ENCODE measurements at regions not wholly inside any gene's neighbourhood (a gene's known extent, or its start where the extent isn't known, plus 50 kb on each side); places are given as distances from the start of the nearest gene placed in this dataset.
"Not testable (repeated sequence)": the region's sequence is repeated elsewhere in the genome, so short reads cannot be mapped to it uniquely, and the experiment has no call there.

DNA sequence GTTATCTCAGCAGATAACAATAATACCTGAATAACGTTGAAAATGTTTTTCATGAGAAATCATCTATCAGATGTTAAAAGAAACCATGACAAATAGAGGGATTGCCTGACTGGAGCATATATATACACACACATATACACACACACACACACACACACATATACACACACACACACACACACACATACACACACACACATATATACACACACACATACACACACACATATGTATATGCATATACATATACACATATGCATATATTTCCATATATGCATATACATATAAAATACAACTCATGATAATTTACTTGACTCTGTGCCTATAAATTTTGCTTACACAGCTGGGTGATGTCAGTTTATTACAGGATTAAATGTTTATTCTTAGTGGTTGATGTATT, 847.3 kb upstream of the ADAMTS5 start:
- no peak for DNase-seq (ENCODE audit: low spot score)

DNA sequence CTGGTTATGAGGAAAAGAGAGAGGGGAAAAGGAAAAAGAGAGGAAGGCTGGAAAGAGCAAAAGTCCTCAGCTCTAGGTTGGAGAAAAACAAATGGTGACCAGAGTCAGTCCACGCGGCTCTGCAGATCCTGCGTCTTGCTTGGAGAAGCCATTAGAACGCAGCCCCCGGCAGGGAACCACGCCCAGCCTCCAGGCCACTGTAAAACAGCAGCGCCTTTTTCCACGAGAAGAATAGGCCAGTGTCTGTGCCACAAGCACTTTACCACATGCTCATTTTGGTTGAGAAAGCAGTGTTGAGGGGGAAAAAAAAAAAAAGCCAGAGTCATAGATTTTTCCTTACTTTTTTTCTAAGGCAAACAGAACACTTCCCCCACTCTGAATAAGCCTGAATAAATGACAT, 846.9 kb upstream of the ADAMTS5 start:
- no peak for DNase-seq (ENCODE audit: low spot score)

DNA sequence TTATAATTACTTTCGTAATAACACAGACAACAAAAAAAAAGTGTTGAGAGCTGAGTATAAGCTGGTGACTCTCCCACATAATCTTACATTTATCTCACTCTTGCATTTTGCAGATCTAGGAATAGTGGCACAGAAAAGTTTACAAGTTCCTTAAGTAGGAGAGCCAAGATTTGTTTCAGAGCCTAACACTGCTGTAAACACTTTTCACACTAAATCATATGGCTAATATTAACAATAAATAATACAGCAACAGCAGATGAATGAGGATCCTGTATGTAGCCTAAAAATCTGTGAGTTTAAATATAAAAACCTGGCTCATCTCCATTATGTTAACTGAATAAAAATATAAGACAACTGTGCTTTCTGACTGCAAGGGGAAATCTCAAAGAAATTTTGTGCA, 846.5 kb upstream of the ADAMTS5 start:
- no peak for DNase-seq (ENCODE audit: low spot score)

DNA sequence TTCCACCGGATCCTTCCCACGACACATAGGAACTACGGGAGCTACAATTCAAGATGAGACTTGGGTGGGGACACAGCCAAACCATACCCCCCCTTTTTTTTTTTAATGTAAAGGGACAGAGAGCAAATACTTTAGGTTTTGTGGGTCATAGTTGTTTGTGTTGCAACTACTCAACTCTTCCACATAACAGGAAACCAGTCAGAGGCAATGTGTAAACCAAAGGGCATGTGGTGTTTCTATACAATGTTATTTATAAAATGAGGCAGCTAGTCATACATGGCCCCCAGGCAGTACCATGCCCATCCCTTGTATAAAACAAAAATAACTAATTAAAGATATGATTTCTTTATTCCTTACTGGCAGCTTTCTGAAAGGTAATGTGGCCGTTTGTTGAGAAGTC, 845.4 kb upstream of the ADAMTS5 start:
- no peak for DNase-seq (ENCODE audit: low spot score)

DNA sequence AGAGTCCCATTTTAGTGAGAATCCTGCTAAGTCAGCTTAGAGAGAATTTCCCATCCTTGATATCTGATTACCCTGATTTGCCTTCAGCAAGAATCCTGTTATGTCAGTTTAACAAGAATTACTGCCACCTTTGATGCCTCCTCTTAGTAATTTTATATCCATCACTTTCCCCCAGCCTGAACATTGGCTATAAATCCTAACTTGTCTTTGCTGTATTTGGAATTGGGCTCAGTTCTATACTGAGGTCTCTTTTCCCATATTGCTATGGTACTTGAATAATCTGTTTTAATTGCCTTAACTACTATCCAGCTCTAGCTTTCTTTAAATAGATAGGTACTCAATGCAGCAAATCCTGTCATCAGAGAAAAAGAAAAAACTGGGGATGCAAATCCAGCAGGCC, 842.0 kb upstream of the ADAMTS5 start:
- no peak for DNase-seq (ENCODE audit: low spot score)

DNA sequence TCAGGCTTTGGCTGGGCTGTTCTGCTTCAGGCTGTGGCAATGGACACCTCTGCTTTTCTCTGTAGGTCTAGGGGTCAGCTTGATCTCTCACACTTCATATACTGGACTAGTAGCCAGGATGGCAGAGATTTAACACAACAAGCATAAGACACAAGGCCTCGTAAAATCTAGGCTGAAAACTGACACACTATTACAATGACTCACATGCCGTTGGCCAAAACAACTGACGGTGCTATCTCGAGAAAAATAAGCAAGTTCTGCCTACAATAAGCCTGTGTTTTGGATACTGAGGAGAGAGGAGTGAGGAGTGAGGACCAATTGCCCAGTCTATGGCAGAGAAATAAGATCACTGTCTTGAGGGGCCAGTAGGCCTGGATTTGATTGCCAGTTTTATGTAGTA, 840.7 kb upstream of the ADAMTS5 start:
- DNase-seq (ENCODE audit: low spot score): no peak

DNA sequence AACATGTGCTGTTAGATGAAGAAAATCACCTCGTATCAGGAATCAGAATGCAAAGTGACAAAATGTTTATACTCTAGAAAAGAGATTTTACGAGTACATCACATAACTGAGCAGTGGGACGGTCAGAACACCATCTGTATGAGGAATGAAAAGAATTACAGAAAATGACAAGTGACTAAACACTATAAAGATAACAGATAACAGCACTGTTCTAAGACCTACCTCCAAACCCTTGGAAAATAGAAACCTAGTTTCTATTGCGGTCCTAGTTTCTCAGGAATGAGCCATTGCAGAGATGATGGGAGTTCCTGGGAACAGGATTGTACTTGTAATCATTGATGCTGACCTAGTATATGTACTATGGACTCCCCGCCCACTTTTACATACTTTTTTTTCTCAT, 839.4 kb upstream of the ADAMTS5 start:
- no peak for DNase-seq (ENCODE audit: low spot score)

DNA sequence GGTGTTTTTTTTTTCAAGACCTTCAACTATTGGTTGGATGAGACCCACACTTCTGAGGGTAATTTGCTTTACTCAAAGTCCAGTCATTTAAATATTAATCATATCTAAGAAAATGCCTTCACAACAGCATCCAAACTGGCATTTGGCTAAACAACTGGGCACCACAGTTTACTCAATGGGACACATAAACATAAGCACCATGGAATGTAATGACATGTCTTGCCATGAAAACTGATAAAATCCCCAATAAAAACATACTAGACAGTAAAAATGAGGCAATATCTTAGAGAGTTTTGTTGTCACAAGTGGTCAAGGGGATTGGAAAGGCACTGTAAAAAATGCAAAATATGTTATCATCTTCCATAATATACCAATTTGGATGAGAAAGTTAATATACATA, 838.8 kb upstream of the ADAMTS5 start:
- no peak for DNase-seq (ENCODE audit: low spot score)

DNA sequence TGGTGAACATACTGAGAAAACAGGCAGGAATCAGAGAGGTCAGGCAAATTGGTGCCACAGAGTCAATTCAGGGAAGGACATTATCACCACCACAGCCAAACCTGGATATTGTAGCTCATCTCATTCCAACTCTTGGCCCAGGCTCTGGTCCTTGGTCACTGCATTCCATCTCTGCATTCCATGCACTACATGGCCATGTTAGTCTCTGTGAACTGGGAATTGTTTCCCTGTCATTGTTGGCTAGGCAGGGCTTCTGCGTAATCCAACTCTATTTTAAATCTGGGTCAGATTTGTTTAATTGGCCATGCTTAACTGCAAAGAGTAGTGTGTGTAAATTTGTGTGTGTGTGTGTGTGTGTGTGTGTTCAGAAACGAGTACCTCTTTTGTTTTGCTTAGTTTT, 837.6 kb upstream of the ADAMTS5 start:
- DNase-seq (ENCODE audit: low spot score): no peak

DNA sequence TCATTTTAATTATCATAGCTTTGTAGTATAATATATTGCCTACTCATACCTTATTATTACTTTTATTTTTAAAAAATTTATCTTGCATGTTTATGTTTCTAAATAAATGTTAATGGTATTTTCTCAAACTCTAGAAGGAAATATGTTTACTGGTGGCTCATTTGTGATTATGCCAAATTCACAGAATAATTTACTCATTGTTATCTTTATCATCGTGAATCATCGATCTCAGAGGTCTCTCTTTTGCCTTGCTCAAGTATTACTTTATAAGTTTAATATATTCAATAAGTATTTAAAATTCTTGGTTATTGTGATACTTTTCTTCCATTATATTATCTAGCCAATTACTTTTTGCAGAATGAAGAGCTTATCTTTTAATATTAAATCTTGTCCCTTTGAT, 836.7 kb upstream of the ADAMTS5 start:
- DNase-seq (ENCODE audit: low spot score): no peak

DNA sequence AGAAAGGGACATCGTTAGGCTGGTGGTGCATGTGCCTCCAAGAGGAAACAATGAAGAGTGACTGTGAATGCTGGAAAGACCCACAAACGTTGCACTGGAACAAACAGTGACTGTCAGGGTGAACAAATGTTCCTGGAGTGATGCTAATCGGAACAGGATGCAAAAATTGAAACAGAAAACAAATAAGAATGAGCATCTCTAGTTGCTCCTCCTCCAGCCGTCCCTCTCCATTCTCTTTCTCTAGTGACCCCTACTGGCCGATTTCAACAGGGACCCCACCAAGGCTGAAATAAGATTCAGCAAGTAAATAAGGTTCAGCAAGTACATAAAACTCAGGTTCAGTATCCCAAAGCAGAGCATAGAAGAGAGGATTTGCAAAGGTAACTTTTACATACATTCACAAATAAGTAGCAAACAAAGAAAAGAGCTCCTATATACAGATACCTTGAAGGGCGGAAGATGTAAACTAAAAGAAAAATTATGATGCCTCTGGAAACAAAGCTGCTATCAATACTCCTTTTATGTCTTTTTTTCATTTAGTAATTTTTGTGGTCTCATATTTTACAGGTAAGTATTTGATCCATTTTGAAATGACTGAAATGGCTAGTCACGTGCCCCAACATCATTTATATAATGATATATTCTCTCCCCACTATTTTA, 836.1 kb upstream of the ADAMTS5 start:
- DNase-seq (ENCODE audit: low spot score): peak; percentile 56

DNA sequence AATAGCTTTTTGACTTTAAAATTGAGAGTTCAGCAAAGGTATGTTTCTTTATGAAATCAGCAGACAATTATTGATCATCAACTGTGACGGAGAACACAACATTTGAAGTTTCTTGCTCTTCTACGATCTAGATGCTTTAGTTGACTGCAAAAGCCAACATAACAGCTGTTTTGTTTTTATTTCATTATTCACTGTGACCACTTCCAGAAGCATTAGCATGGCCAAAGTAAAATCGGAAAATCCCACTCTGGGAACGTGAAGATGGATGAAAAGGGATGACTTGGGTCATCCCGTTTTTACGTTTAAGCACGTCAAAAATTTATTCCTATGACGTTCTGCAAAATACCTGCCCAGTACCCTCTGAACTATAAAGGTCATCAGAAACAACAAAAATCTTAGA, 833.0 kb upstream of the ADAMTS5 start:
- no peak for DNase-seq (ENCODE audit: low spot score)

DNA sequence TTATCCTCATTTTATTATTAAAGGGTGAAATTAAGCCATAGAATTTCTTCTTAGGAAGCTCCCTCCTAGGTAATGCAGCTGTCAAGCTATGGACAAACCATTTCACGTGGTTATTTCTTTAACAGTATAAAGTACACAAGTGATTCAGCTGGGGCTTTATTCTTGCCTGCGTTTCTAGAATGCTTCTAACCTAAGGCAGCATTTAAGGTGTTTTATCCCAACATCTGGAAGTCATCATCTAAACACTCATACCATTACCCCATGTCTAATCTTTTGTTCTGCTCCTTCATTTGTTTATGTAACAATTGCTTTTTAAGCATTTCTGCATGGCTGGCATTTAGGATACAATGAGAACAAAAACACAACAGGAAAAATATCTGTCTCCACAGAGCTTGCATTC, 829.2 kb upstream of the ADAMTS5 start:
- no peak for DNase-seq (ENCODE audit: low spot score)

DNA sequence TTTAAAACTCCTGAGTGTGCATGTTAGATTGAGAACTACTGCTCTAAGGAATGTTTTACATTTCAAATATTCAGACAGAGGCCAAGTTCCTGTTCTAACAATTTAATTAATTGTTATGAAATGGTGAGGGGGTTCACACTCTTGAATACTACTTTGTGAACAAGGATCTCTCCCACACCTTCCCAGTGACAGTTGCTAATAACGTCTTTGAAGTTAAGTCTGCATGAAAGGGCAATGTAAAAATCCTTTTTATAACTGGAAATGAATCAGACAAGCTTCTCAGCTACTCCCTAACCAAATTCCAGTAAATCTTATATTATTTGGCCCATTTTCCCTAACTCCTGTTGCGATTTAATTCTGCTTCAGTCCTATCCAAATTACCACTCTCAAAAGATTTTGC, 828.5 kb upstream of the ADAMTS5 start:
- no peak for DNase-seq (ENCODE audit: low spot score)

DNA sequence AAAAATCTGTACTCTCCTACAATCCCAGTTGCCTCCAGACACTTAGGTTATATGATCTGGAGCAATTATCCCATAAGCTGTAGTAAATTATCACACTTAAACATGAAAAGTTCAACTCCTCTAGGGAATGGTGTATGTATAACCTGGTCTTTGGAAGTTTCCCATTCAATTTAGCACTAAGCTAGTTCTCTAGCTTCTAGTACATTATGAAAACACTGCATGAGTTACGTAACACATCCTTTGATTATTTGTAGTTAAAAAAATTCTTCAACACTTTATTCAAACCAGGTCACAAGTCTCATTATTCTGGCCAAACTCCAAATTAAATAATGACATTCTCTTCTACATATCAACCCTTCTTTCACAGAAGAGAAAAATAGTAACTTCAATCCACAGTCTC, 827.0 kb upstream of the ADAMTS5 start:
- DNase-seq (ENCODE audit: low spot score): no peak

DNA sequence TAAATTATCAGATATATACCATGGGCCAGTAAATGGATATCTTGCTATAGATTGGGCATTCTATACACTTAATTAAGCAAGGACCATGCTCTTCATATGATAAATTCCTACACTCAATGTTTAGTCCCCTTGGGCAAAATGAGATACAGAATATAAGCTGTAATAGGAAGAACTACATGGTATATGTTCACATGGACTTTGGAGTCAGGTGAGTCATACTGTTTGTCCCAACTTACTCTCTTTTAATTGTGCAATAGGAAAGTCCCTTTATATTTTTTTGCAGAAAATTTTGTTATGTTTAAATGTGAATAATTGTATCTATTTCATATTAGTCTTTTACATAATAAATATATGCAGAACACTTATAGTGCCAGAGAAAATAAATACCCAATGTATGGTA, 820.2 kb upstream of the ADAMTS5 start:
- DNase-seq (ENCODE audit: low spot score): no peak

DNA sequence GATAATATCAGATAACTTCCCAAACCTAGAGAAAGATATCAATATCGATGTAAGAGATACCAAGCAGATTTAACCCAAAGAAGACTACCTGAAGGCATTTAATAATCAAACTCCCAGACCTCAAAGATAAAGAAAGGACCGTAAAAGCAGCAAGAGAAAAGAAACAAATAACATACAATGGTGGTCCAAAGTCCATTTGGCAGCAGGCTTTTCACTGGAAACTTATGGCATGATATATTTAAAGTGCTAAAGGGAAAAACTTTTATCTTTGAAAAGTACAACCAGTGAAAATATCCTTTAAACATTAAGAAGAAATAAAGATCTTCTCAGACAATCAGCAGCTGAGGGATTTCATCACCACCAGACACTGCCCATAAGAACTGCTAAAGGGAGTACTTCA, 812.7 kb upstream of the ADAMTS5 start:
- DNase-seq (ENCODE audit: low spot score): no peak

DNA sequence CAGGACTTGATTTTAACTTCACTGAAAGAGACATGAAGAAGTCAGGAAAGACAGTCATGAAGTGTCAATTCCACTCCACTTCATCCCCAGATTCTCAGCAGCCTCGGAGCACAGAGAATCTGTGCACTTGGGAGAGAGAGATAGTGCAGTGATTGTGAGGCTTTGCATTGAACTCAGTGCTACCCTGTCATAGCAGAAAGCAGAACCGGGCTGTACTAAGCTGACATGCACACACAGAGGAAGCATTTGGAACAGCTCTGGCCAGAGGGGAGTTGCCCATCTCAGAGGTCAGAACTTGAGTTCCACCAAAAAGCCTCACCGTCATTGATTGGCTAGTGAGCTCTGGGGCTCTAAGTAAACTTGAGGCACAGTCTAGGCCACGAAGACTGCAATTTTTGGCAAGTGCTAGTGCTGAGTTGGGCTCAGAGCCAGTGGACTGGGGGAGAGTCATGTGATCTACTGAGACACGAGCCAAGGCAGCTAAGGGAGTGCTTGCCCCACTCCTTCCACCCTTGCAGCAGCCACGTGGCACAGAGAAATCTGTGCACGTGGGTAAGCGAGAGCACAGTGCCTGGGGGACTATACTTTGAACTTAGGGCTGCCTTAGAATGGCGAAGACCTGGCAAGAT, 810.2 kb upstream of the ADAMTS5 start:
- peak; percentile 12 for DNase-seq (ENCODE audit: low spot score)

DNA sequence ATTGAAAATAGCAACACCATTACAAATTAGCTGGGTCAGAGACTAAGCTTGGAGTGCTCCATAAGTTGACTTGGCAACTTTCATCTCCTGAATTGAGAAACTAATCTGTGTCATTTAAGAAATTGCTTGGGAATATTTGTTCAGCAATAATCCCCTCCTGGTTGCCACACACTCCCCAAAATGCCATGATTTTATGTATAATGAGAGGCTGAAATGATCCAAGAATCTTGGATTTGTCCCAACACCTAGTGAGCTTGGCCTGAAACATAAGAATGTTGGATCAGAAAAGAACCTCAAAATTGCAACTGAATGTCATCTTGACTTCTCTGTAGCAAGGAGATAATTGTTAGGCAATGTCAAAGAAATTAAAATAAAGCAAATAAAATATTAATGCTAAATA, 805.9 kb upstream of the ADAMTS5 start:
- no peak for DNase-seq (ENCODE audit: low spot score)

DNA sequence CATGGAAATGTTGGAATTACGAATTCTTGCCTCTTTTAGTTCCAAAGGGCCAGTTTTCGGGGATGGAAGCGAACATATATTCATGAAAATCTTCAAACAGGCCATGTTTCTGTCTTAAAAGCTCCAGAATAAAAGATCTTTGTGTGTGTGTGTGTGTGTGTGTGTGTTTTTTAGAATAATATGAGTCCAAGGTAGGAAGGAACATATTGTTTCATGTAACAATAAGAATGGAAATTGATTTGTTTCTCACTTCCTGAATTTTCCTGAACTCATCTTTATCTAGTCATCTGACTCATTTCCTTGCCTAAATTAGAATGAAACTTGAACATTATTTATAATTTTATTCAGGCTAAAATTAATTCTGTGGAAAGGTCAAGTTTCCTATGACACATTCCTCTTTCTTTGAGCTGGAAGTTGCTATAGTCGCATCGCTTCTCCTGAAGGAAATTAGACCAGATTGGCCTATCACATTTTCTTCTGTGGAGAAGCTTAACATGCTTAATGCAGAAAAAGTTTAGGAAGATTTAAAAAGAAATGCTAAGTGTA, 805.1 kb upstream of the ADAMTS5 start:
- no peak for DNase-seq (ENCODE audit: low spot score)

DNA sequence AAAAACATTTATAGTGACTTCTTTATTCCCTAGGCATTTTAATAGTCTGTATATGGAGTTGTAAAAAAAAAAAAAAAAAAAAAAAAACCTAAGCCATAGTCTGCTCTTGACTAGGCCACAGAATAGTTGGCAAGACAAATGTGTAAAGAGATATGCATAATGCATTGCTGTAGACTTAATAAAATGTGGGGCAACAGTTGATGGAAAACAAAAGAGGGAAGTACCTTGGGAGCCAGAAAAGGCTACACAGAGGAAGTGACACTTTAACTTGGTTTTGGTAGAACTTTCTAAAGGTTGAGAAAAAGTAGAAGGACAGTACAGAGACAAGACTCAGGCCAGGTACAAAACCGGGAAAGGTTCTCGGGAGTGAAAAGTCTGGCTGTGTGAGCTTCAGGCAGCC, 802.9 kb upstream of the ADAMTS5 start:
- no peak for DNase-seq (ENCODE audit: low spot score)

DNA sequence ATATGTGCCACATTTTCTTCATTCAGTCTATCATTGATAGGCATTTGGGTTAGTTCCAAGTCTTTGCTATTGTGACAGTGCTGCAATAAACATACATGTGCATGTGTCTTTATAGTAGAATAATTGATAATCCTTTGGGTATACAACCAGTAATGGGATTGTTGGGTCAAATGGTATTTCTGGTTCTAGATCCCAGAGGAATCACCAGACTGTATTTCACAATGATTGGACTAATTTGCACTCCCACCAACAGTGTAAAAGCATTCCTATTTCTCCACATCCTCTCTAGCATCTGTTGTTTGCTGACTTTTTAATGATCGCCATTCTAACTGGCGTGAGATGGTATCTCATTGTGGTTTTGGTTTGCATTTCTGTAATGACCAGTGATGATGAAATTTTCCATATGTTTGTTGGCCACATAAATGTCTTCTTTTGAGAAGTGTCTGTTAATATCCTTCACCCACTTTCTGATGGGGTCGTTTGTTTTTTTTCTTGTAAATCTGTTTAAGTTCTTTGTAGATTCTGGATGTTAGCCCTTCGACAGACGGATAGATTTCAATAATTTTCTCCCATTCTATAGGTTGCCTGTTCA, 801.3 kb upstream of the ADAMTS5 start:
- not testable (repeated sequence) for DNase-seq (ENCODE audit: low spot score)

DNA sequence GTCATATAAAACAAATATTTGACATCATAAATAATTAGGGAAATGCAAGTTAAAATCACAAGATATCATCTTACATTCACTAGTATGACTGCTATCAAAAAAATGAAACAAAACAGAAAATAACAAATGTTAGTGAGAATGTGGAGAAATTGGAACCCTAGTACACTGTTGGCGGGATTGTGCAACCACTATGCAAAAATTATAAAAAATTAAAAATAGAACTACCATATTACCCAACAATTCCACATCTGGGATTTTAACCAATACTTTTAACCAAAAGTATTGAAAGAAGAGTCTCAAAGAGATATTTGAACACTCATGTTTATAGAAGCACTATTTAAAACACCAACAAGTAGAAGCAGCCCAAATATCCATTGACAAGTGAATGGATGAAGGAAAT, 797.2 kb upstream of the ADAMTS5 start:
- no peak for DNase-seq (ENCODE audit: low spot score)

DNA sequence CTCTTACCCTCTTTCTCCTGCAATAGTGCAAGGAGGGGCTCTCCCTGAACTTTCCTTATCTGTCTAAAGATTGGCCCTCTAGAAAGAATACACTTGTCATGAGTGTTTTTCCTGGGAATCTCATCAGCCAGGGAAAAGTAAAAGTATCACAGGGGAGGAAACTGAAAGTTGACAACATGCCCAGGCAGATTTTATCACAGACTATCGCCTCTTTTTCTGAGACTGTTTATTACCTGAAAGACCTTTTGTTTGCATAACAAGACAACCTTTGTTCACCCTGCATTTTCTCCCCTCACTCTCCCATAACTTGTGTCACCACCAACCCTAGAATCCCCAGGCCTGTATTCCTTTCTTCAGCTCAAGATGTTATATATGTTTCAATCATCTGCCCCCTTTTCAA, 794.7 kb upstream of the ADAMTS5 start:
- DNase-seq (ENCODE audit: low spot score): no peak
